NCI-H2171 (cell line): ENCODE measurements at regions not wholly inside any gene's neighbourhood (a gene's known extent, or its start where the extent isn't known, plus 50 kb on each side); places are given as distances from the start of the nearest gene placed in this dataset.
A peak's percentile ranks its signal among the peaks of the same experiment; 100 is the strongest.

Experiments used
- DNase-seq: peaks from one replicate; lab custom pipeline; 2025; lab: John Stamatoyannopoulos, UW

DNA sequence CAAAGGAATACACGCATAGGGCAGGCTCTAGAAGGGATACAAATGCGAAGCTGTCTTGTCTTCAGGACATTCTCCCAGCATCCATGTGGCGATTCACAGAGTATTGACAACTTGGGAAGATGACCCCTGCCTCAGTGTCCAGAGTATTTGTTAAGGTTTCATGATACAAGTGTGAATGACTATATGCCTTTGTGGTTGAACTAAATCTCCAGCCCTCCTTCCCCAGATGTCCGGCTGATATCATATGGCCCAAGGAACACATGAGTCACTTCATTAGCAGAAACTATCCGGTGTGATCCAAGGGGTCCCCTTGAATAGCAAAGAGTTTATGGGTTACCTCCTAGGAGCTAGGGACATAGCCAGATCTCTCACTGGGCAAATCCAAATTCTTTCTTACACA, 151.0 kb downstream of the INSIG2 start:
- no peak for DNase-seq

DNA sequence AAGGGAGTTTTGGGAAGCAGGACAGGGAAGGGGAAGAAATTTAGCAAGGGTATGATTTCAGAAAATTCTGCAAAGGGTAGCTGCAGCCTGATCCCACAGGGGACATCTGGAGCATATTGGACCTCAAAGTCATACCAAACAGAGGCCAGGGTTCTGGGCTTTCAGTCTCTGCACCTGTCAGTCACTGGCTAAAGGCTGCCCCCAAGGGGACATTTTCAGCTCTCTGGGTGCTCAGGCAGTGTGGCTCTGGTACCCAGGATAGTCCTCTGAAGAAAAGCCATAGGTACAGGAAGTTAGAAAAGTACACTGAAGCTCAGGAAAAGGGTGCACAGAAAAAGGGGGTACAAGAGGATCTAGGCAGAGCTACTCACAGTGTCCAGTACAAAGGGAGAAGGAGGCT, 149.2 kb downstream of the INSIG2 start:
- no peak for DNase-seq

DNA sequence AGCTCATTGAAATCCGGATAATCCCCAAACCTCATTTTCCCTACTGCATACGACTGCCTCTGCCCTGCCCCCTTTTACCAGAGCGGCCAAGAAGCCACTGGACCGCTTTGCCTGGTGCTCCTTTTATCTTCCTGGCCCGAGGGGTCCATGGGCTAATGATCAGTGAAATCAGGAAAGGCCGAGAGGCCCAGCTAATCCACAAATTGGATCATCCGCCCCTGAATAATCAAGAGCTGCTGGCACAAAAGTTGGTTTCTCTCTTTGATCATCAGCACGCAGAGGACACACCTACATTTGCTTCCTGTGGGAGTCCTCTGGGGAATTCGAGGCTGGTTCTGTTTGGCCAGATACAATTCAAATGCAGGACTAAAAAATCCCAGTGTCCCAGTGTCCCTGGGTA, 144.5 kb downstream of the INSIG2 start:
- no peak for DNase-seq

DNA sequence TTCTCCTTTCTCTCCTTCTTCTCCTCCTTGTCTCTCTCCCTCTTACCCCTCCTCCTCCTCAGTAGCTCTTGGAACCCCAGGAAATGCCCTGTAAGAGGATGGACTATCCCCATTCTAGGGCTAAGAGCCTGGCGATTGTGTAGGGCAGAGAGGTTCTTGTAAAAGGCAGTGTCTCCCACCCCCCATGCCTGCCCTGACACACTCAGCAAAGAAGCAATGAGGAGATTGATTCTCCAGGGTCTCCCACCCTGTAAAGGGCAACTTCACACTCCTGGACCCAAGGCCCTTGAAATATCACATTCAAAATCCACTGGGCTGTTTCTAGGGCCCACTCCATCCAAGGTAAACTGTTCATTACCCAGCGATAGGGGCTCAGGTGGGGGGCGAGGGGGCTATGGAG, 144.1 kb downstream of the INSIG2 start:
- no peak for DNase-seq

DNA sequence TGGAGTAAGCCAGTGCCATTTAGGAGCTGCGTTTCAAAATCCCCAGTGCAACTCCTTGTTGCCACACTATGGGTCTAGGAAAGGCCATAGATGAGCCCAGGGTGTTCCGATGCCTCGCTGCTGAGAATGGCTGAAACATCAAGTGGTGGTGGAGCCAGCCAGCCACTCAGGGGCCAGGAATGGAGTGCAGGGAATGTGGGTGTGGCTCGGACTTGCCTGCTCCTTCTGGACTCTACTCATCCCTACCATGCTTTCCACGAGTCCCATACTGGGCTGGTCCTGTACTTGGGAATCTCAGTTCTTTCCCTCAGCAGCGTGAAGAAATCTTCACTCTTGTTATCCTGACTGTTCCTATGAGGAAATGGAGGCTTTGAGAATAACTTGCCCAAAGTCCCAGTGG, 143.5 kb downstream of the INSIG2 start:
- no peak for DNase-seq

DNA sequence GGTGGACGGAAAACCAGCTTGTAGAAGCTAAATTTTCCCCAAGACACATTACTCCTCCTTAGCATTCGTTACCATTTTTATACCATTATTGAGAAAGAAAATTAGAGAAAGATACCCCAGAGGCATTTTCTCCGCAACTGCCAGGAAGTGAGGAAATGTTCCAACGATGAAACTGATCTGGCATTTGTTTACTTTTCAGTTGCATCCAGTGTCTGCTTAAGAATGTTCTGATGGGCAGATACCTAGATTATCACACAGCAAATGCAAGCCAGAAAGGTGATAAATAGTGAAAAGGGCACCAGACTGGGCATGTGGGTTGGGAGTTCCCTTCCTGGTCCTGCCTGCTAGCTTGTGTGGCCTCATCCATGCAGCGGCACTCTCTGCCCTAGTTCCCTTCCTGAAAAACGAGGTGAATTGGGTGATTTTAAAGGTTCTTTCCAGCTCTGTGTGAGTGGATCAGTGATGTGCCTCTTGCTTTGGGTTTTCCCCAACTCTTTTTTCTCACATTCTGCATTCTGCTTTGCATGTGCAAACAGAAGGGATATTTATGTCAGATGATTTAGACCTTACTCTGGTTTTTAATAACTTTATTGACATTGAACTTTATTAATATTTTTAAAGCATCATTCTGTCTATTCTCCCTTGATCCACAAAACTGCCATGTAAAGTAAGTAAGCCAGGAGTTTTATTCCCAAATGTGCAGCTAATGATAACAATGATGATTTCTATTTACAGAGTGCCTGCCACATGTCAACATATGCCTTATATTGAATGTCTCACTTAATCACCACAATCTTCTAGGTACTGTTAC, 139.6 kb downstream of the INSIG2 start:
- DNase-seq, result no peak

DNA sequence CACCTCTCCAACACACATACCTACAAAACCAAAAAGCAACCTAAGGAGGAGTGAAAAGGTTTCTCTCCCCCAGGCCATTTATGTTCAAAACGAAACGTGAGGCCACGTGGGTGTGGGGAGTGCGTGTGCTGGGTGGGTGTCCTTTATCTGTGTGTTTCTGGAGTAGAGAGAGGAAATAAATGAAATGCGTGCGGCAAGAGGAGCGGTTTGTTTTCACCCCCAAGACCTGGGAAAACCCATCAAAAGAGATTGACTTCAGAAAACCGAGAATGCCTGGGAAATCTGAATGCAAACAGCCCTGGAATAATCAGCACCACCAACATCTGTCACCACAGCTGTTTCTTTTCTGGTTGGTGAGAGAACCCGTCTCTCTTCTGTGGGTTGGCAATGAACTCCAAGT, 137.4 kb downstream of the INSIG2 start:
- DNase-seq, result no peak

DNA sequence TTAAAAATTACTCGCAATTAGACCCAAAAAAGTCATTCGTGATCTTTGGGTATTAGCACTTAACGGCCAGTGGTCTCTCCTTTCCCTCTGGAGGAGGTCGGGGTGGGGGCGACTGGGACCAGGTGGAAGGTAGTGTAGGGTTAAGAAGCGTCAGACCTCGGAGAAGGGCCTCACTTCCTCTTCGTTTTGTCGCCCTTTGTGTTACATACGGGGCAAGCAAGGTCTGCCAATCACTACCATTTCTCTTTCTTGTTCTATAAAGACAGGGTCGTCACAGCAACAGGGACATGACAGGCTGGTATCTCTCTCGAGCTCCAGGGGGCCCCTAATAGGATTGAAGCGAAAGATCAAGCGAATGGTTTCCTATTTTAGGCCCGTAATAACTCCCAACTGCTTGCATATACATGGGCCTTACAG, 136.6 kb downstream of the INSIG2 start:
- DNase-seq, result no peak

DNA sequence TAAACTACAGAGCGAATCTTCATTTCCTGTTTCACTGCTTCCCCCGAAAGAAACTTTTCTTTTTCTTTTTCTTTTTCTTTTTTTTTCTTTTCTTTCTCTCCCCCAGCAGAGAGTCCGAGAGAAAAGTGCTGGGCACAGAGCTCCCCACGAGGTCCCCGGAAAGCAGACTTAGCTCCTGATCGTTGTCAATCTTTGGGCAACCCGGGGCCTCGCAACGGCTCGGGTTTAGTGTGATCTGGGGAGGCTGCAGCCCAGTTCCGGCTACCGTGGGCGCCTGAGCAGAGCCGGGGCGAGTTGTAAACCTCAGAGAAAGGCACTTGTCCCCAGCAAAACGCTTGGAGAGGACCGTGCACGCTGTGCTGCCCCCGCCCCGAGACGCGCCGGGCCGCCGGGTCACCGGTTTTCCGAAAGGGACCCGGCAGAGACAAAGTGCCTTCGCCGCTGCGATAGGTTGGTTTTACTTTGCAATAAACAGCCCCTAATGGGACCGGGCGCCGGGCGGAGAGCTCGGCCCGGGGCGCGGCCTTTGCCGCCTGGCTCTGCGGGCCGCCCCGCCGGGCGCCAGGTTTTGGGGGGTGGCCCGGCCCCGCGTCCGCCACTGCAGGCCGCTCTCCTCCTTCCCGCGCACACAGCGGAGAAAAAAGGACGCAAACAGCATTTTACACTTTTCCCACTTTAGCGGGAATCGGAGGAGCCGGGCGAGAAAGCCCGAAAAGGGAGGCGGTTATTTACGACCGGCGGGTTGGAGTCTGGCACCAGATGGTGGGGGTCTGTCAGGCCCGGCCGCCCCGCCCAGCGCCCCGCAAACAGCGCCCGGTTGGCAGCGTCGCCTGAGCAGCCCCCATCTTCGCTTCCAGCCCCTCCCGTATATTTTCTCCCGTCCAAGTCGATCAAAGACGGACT, 136.0 kb downstream of the INSIG2 start:
- no peak for DNase-seq

DNA sequence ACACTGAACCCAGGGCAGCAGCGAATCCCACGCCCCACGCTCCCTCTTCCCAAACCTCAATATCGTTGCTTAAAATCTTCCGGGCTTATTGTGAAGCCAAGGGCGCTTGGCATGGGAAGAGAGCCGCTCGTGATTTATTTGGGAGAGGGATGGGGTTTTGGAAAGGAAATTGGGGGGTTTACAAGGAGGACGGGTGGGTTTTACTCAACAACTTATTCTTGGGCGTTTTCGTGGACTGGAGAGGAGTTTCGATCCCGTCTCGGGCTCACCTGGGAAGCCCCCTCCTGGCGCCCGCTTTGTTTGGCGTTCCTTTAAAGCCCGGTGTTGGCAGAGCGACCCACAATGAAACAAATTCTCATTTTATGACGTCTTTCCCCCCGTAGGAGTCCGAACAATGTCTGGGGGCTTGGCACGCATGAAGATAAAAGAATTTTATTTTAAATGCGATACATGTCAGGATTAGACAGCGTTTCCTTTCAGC, 135.3 kb downstream of the INSIG2 start:
- DNase-seq, result no peak

DNA sequence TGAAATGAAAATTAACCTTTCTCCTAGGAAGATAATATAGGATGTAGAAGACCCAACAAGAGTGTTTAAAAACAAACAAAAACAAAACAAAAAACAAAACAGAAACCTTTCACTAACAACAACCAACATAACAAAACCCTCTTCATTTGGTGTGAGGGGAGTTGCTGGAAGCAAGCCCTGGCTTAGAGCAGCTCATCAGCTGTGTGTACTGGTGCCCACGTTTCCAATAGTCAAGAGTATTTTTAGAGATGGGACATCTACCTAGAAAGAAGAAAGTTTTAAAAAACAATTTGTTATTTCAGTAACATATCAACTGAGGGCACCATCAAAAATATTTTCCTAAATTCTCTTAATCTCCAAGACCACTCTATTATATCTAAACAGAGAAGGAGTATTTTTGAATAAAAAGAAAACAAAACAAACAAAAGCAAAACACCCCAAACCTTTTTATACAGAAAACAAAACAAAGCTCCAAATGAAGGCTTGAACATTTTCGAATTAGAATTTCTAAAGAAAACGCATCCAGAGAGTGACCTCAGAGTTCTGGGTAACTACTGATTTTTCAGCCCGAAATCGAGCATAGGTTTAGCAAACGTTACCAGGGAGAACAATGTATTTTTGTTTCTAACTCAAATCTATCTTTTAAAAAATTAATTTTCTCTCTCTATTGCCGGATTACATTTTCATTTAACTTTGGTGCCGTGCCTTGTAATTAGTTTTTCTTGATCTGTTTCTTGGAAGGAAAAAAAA, 134.6 kb downstream of the INSIG2 start:
- no peak for DNase-seq

DNA sequence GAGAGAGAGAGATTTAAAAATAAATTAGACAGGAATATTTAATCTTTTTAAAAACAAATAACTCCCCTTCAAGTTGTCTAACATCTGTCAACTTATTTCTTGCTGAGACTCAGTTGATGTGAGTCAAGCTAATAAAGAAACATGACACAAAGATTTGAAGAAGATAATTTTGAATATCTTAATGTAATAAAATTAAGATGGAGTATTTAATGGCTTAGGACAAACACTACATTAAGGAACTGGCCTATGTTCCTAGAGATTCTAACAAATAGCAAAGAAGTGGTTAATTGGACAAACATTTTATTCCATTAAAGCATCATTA, 134.0 kb downstream of the INSIG2 start:
- DNase-seq, result no peak

DNA sequence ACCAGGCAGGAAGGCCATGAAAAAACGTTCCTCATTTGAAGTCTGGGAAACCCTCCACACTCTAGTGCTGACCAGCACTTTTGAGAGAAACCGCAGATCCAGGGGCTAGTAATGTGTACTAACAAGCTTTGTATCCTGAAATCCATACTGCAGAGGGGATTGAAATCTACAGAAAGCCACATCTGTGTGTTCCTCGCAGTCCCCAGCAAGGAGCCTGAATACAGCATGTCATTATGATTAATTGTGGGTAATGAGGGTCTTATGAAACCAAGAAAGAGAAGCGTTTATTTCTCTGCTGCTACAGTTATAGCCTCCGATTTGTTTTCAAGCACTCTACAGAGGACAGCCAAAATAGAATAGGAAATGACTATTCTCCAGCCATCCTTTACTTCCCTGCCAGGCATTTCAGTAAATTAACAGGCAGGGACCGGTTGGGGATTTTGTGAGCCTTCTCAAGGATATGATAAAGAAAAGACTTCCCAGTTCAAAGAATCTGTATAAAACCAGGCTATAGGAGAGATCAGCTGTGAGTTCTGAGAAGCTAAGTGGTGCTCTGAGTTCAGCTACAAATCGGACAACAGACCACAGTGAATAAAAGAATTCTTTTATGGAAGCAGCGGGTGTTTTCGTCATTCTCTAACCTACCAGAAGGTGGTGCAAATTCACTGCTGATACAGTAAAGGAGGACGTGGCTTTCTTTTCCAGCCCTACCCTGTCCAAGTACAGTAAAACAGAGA, 133.4 kb downstream of the INSIG2 start:
- DNase-seq, result peak; percentile 37

DNA sequence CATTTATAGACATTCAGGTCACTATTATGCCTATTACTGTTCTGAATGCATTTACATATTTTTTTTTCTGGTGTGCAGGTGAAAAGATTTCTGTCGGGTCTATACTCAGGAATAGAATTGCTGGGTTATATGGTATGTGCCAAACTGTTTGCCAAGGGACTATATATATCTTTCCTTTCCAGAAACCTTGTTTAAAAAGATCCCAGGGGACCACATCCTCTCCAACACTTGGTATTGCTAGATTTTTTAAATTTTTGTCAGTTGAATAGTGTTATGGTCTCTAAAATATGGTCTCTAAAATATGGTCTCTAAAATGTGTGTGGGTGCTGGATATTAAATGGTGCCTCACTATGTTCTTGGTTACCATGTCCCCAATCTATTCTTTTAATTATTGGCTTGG, 131.3 kb downstream of the INSIG2 start:
- no peak for DNase-seq

DNA sequence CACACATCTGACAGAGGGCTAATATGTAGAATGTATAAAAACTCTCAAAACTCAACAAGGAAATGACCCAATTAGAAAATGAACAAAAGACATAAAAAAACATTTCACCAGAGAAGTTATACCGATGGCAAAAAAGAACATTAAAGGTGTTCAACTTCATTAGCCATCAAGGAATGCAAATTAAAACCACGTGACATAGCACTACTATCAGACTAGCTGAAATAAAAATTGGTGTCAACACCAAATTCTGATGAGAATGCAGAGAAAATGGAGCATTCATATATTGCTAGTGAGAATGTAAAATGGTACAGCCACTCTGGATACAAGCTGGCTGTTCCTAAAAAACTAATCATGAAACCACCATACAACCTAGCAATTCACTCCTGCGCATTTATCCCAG, 128.0 kb downstream of the INSIG2 start:
- DNase-seq, result no peak

DNA sequence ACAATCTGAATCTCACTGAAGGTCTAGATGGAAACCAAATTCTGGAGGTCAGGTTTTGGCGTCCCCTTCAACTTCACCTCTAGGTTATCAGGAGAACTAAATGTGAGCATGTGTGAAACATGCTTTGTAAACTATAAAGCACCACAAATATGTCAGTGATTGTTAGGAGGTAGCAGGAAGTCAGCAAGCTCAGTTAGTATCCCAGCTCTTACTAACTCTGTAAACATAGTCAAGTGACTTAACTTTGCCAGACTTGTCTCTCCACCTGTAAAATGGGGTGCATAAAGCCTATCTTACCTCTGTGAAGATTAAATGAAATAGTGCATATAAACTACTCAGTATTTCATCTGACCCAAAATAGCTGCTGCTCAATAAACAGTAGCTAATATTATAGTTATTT, 121.5 kb downstream of the INSIG2 start:
- DNase-seq, result no peak

DNA sequence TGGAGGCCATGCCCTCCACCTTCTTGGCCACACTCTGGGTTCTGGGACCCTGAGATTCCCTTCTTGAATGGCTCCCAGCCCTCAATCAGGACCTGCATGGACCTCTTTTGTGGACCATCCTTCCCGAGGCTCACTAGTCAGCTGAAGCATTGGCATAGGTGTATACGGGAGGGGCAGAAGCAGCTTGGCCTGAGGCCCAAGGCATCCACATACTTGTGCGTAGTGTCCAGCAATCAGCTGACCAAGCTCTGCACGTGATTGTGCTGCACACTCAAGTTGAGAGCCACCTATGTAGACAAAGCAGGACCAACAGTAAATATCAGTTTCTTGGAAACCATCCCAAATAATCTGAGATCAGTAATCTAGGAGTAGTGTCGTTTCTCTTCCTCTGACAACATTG, 119.6 kb downstream of the INSIG2 start:
- no peak for DNase-seq

DNA sequence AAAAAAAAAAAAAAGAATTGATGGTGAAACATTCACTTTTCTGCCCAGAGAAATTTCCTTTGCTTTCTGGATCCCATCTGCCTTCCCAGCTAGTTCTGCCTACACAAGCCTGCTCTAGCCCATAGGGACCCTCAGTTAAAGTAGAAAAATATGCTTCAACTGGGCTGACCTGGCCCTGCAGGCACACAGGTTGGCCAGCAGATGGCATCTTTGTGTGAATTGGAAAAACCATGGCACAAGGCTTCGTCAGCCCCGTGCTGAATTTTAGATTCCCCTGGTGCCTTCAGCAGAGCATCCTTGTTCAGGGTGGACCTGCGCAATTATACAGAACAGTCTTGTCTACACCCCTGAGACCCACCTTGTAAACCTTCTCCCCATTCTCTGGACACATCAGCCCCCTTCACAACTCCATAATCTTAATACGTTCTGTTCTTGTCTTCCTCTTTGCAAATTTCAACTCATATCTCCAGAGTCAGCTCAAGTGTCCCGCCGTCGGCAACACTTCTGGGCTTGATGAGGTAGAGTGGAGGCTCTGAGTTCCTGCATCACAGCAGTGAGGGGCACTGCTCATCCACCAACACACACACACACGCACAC, 114.5 kb downstream of the INSIG2 start:
- DNase-seq, result peak; percentile 24

DNA sequence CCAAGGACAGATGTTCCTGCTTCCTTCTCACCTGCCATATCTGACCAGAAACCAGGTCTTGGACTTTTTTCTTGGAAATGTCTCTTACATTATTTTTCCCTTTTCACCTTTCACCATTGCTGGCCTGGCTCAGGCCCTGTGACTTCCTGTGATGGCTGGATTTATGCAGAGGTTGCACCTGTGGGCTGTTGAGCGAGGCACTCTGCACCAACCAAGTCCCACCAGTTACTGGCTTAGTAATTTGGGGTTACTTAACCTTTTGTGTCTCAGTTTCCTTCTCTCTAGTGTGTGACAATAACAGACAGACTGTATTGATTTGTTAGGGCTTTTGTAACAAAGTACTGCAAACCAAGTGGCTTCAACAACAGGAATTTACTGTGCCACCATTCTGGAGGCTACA, 110.0 kb downstream of the INSIG2 start:
- no peak for DNase-seq

DNA sequence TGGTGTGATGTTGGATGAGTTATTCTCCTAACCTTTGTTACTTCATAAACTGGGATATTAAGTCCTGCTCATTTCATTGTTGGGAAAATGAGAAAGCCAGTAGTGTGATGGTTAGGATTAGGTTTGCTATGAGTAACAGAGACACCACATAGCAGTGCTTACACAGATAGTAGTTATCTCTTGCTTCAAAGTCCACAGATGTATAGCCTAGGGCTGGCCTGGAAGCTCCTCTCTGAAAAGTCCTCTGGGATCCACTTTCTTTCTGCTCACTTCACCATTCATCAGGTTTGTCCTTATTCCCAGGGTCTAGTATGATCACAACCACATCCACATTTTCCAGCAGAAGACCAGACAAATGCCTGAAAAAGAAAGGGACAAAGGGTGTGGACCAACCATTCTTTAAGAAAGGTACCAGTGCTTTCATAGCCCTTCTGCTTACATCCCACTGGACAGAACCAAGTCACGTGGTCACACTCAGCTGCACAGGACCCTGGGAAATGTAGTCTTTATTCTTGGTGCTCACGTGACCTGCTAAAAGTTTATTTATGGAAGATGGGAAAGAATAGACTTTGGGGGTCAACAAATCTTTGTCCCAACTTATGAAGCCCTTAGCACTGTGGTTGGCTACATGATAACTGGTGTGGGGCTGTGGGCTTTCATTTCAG, 108.9 kb downstream of the INSIG2 start:
- no peak for DNase-seq

DNA sequence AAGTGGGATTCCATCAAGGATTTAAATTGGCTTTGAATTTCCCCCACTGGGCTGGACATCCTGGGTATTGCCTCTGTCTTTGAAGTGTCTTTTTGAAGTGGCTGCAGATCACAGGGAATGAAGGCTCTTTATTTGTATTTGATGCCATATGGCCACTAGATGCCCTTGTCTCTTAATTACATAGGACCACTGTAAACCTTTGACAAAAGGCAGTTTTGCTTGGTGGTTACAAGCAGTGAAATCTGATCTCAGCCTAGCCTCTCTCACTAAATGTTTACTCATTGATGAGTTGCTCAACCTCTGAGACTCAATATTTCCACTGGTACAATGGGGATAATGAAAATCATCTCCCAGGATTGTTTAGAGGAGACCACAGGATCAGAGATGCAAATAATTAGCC, 102.2 kb downstream of the INSIG2 start:
- DNase-seq, result no peak
